ENCODE measurements at regions not wholly inside any gene's neighbourhood (a gene's known extent, or its start where the extent isn't known, plus 50 kb on each side); places are given as distances from the start of the nearest gene placed in this dataset.

- TF ChIP-seq, protein P1, sequence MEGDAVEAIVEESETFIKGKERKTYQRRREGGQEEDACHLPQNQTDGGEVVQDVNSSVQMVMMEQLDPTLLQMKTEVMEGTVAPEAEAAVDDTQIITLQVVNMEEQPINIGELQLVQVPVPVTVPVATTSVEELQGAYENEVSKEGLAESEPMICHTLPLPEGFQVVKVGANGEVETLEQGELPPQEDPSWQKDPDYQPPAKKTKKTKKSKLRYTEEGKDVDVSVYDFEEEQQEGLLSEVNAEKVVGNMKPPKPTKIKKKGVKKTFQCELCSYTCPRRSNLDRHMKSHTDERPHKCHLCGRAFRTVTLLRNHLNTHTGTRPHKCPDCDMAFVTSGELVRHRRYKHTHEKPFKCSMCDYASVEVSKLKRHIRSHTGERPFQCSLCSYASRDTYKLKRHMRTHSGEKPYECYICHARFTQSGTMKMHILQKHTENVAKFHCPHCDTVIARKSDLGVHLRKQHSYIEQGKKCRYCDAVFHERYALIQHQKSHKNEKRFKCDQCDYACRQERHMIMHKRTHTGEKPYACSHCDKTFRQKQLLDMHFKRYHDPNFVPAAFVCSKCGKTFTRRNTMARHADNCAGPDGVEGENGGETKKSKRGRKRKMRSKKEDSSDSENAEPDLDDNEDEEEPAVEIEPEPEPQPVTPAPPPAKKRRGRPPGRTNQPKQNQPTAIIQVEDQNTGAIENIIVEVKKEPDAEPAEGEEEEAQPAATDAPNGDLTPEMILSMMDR (IDR thresholded peaks at IDR 0.05; ENCODE audit: low read depth, low read length, missing control alignments): no peak
- DNase-seq (ENCODE audit: low read depth): no peak
- no peak overlapping the region for H3K4me3 ChIP-seq (ENCODE audit: low read depth, low read length)
Measured at GRCh38 chr5:135243556-135244285, 155.3 kb downstream of the MACROH2A1 start.

DNA sequence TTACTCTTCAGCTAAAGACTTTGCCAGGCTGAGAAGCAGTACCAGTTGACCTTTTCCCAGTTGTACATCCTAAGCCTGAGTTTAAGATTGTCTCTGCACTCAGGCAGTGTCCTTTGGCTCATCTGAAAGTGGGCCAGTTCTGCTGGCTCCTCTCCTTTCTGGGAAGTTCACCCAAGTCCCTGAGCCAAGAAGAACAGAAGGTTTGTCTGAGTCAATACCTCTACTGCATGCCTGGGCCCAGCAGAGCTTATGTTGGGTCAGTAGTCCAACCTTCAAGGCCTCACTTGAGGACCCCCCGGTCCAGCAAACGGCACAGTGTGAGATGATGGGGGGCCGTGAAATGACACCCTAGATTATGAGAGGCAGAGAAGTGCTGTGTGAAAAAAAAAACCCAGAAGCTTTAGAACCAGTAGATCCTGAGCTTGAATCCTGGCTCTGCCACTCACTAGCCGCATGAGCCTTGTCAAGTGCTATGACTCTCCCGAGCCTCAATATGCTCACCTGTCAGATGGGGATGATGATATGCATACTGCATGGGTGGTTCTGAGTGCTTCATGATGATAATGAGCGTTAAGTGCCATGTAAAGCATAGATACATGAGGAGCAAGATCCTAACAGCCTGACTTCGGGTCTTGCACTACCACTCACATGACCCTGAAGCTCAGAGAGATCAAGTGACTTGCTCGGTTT, 156.0 kb downstream of the MACROH2A1 start:
- no peak for DNase-seq (ENCODE audit: low read depth)
- no peak overlapping the region for H3K4me3 ChIP-seq (ENCODE audit: low read depth, low read length)
- TF ChIP-seq, protein P1 (IDR thresholded peaks at IDR 0.05; ENCODE audit: low read depth, low read length, missing control alignments): no peak

GRCh38 chr5:135242021-135242865, 156.8 kb downstream of the MACROH2A1 start:
- DNase-seq (ENCODE audit: low read depth): no peak
- no peak overlapping the region for H3K4me3 ChIP-seq (ENCODE audit: low read depth, low read length)
- TF ChIP-seq, protein P1 (IDR thresholded peaks at IDR 0.05; ENCODE audit: low read depth, low read length, missing control alignments): no peak

DNA sequence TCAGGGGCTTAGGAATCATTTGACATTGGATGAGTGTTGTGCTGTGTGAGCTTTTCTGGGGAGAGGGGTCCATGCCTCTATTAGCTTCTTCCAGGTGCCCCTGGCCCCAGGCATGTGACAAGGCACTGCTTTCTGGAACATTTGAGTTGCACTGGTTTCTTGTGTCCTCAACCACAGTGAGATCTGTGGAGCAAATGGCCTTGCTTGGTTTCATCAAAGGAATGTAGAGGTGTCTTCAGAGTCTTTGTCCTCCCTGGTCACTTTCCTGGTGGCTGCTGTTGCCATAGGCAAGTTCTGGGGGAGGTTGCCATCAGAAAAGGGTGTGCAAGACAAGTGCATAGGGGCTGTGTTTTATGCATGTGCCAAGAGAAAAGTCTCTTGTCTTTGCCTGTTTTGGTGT, 157.5 kb downstream of the MACROH2A1 start:
- no peak for DNase-seq (ENCODE audit: low read depth)
- TF ChIP-seq, protein P1 (IDR thresholded peaks at IDR 0.05; ENCODE audit: low read depth, low read length, missing control alignments): no peak
- H3K4me3 ChIP-seq (ENCODE audit: low read depth, low read length): no peak overlapping the region

GRCh38 chr5:135240781-135241360, 158.2 kb downstream of the MACROH2A1 start:
- TF ChIP-seq, protein P1 (IDR thresholded peaks at IDR 0.05; ENCODE audit: low read depth, low read length, missing control alignments): no peak
- H3K4me3 ChIP-seq (ENCODE audit: low read depth, low read length): no peak overlapping the region
- no peak for DNase-seq (ENCODE audit: low read depth)

DNA sequence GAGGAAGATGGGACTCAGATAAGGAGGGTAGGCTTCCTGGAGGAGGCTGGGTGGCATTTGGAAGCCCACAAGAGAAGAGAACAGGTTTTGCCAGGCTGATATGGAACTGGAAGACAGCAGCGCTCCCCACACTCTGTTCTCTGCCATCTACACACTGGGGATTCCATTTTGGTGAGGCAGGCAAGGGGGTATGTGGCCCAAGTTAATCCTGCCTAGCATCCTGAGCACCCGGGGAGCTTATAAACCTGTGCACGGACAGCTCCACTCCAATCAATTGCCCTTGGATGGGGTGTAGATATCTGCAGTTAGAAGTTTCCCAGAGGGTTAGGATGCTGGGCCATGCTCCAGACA, 158.8 kb downstream of the MACROH2A1 start:
- TF ChIP-seq, protein P1 (IDR thresholded peaks at IDR 0.05; ENCODE audit: low read depth, low read length, missing control alignments): no peak
- DNase-seq (ENCODE audit: low read depth): no peak

More for the DNA sequence above, 158.8 kb downstream of the MACROH2A1 start:
- H3K4me3 ChIP-seq (ENCODE audit: low read depth, low read length): no peak overlapping the region
